ENCODE measurements at regions not wholly inside any gene's neighbourhood (a gene's known extent, or its start where the extent isn't known, plus 50 kb on each side); places are given as distances from the start of the nearest gene placed in this dataset.
A peak's percentile ranks its signal among the peaks of the same experiment; 100 is the strongest.
"Not testable (repeated sequence)": the region's sequence is repeated elsewhere in the genome, so short reads cannot be mapped to it uniquely, and the experiment has no call there.

- not testable (repeated sequence) for H3K27ac Mint-ChIP-seq (ENCODE audit: unreplicated experiment); H3K36me3 Mint-ChIP-seq (ENCODE audit: low read depth); H3K4me1 Mint-ChIP-seq; H3K27me3 Mint-ChIP-seq (ENCODE audit: low read depth); DNase-seq (ENCODE audit: low read depth, low spot score); H3K9me3 Mint-ChIP-seq; H3K4me3 Mint-ChIP-seq
Measured at GRCh38 chr3:130151555-130151954, 69.9 kb downstream of the ALG1L2 start.

DNA sequence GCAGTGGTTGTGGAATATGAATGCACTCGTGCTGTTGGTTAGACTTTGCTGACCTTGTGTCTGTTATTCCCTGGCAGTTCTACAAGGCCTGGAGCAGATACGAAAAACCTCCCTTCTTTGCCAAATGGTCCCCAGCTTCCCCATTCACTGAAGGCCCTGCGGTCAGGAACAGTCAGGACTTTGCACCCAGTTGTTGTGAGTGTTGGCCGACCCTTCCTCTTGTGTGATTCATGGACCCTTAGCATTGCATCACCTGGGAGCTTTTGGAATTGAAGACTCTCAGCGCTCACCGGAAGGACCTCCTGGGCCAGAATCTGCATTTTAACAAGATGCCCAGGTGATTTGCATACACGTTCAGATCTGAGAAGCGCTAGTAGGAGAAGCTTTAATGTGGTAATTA lies 71.6 kb downstream of the ALG1L2 start:
- not testable (repeated sequence) for H3K4me3 Mint-ChIP-seq; H3K4me1 Mint-ChIP-seq; DNase-seq (ENCODE audit: low read depth, low spot score); H3K27ac Mint-ChIP-seq (ENCODE audit: unreplicated experiment); H3K36me3 Mint-ChIP-seq (ENCODE audit: low read depth); H3K9me3 Mint-ChIP-seq; H3K27me3 Mint-ChIP-seq (ENCODE audit: low read depth)

- not testable (repeated sequence) for H3K4me3 Mint-ChIP-seq; DNase-seq (ENCODE audit: low read depth, low spot score); H3K27ac Mint-ChIP-seq (ENCODE audit: unreplicated experiment); H3K9me3 Mint-ChIP-seq; H3K4me1 Mint-ChIP-seq; H3K36me3 Mint-ChIP-seq (ENCODE audit: low read depth); H3K27me3 Mint-ChIP-seq (ENCODE audit: low read depth)
- TF ChIP-seq, protein P1, sequence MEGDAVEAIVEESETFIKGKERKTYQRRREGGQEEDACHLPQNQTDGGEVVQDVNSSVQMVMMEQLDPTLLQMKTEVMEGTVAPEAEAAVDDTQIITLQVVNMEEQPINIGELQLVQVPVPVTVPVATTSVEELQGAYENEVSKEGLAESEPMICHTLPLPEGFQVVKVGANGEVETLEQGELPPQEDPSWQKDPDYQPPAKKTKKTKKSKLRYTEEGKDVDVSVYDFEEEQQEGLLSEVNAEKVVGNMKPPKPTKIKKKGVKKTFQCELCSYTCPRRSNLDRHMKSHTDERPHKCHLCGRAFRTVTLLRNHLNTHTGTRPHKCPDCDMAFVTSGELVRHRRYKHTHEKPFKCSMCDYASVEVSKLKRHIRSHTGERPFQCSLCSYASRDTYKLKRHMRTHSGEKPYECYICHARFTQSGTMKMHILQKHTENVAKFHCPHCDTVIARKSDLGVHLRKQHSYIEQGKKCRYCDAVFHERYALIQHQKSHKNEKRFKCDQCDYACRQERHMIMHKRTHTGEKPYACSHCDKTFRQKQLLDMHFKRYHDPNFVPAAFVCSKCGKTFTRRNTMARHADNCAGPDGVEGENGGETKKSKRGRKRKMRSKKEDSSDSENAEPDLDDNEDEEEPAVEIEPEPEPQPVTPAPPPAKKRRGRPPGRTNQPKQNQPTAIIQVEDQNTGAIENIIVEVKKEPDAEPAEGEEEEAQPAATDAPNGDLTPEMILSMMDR (conservative IDR thresholded peaks at IDR 0.05), result peak; percentile 37
Measured at GRCh38 chr3:130155464-130155863, 73.8 kb downstream of the ALG1L2 start.

DNA sequence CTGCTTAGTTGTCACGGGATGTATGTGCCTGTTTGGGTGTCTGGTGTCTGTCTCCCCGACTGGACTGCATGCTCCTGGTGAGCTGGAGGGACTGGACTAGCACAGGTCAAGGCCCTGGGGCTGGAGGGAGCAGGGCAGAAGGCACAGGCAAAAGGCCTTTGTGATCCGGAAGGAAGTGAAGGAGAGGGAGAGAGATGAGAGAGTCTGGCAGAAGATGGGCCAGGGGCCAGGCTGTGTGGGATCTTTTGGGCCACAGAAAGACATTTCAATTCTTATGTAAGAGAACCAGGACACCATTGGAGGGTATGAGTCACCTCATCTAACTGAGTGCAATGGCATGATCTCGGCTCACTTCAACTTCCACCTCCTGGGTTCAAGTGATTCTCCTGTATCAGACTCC lies 85.2 kb downstream of the ALG1L2 start:
- H3K4me1 Mint-ChIP-seq; H3K4me3 Mint-ChIP-seq; H3K27ac Mint-ChIP-seq (ENCODE audit: unreplicated experiment); DNase-seq (ENCODE audit: low read depth, low spot score); H3K9me3 Mint-ChIP-seq; H3K36me3 Mint-ChIP-seq (ENCODE audit: low read depth); H3K27me3 Mint-ChIP-seq (ENCODE audit: low read depth): not testable (repeated sequence)

- not testable (repeated sequence) for H3K36me3 Mint-ChIP-seq (ENCODE audit: low read depth); H3K4me3 Mint-ChIP-seq; H3K9me3 Mint-ChIP-seq; H3K27ac Mint-ChIP-seq (ENCODE audit: unreplicated experiment); H3K27me3 Mint-ChIP-seq (ENCODE audit: low read depth); DNase-seq (ENCODE audit: low read depth, low spot score)
- peaks cover 21% of the 10 kb centered on the region for H3K4me1 Mint-ChIP-seq
Measured at GRCh38 chr3:130175195-130175594, 93.6 kb downstream of the ALG1L2 start.

DNA sequence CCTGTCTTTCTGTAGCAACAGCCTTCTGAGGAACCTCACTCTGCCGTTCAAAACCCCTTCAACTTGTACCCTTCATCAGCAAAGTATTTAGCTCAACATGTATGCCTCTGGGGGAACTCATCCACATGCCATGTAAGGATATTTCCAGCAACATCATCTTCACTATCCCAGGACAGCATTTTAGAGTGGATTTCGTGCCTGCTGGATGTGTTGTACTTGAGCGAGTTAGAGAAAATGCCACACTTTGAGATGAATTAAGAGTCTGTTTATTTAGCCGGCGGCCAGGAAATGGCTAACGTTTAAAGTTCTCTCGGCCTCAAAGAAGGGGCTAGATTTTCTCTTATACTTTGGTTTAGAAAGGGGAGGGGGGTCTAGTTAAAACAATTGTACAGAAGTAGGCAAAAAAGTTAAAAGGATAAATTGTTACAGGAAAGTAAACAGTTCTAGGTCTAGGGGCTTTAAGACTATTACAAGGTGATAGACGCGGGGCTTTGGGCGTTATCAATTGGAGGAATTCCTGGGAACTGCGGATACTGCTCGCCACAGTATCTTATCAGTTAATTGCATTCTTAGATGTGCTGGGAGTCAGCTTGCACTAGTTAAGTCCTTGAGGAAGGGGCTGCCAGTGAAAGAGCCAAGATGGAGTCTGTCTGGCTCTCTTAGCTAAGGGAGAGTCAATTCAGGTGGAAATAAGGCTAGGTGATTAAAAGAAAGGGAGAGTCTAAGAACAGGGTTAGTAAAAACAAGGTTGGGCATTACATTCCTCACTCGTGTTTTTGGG lies 95.0 kb downstream of the ALG1L2 start:
- peaks cover 24% of the 10 kb centered on the region for H3K4me1 Mint-ChIP-seq
- not testable (repeated sequence) for DNase-seq (ENCODE audit: low read depth, low spot score); H3K36me3 Mint-ChIP-seq (ENCODE audit: low read depth)

DNA sequence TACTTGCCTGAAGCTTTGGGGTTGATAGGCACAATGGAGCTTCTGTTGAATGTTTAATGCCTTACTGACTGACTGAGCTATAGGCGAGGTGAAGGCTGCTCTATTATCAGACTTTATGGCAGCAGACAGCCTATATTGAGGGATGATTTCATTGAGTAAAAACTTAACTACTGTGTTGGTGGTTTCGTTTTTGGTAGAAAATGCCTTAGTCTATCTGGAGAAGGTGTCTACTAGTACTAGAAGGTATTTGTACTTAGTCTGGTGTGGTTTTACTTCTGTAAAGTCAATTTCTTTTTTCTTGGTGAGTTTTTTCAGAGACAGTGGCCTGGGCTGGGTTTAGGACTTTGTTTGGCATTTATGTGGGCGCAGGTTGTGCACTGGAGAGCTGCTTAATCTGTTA lies 97.2 kb downstream of the ALG1L2 start:
- not testable (repeated sequence) for H3K9me3 Mint-ChIP-seq; DNase-seq (ENCODE audit: low read depth, low spot score); H3K27me3 Mint-ChIP-seq (ENCODE audit: low read depth); H3K36me3 Mint-ChIP-seq (ENCODE audit: low read depth)
- Mint-ChIP-seq H3K27ac (ENCODE audit: unreplicated experiment) (peak overlapping the region; percentile 0), H3K4me1 (peaks cover 26% of the 10 kb centered on the region), H3K4me3 (peak overlapping the region; percentile 67)

More for the DNA sequence above, 95.0 kb downstream of the ALG1L2 start:
- H3K9me3 Mint-ChIP-seq; H3K27ac Mint-ChIP-seq (ENCODE audit: unreplicated experiment); H3K27me3 Mint-ChIP-seq (ENCODE audit: low read depth); H3K4me3 Mint-ChIP-seq: not testable (repeated sequence)

GRCh38 chr3:130179353-130179970 lies 97.8 kb downstream of the ALG1L2 start:
- not testable (repeated sequence) for H3K27me3 Mint-ChIP-seq (ENCODE audit: low read depth); H3K9me3 Mint-ChIP-seq; H3K36me3 Mint-ChIP-seq (ENCODE audit: low read depth)
- peaks cover 26% of the 10 kb centered on the region for H3K4me1 Mint-ChIP-seq
- peak overlapping the region; percentile 42 for H3K4me3 Mint-ChIP-seq
- peak overlapping the region; percentile 83 for H3K27ac Mint-ChIP-seq (ENCODE audit: unreplicated experiment)
- DNase-seq (ENCODE audit: low read depth, low spot score), result peak; percentile 6

DNA sequence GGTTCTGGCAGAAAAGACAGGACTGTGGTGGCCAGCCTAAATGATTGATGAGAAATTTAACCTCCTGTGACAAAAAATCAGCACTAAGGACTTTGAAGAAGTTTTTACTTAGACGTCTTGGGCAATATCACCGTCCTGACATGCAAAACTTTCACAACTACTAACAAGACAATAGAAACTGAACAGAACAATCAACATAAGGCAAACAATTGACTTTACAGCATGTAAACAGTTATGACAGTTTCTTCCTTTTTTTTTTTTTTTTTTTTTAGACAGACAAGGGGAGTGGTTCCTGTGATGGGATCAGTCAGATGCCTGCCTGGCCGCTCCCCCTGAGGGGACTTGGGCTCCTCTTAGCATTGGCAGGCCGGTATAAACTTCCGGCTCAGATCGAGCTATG lies 100.8 kb downstream of the ALG1L2 start:
- H3K9me3 Mint-ChIP-seq; H3K27me3 Mint-ChIP-seq (ENCODE audit: low read depth); H3K27ac Mint-ChIP-seq (ENCODE audit: unreplicated experiment); DNase-seq (ENCODE audit: low read depth, low spot score); H3K36me3 Mint-ChIP-seq (ENCODE audit: low read depth); H3K4me3 Mint-ChIP-seq: not testable (repeated sequence)
- H3K4me1 Mint-ChIP-seq, result peaks cover 26% of the 10 kb centered on the region

DNA sequence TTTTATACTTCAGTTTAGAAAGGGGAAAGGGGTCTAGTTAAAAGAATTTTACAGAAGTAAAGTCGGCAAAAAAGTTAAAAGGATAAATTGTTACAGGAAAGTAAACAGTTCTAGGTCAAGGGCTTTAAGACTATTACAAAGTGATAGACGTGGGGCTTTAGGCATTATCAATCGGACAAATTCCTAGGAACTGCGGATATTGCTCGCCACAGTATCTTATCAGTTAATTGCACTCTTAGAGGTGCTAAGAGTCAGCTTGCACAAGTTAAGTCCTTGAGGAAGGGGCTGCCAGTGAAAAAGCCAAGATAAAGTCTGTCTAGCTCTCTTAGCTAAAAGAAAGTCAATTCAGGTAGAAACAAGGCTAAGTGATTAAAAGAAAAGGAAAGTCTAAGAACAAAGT lies 102.1 kb downstream of the ALG1L2 start:
- peaks cover 20% of the 10 kb centered on the region for H3K4me1 Mint-ChIP-seq
- H3K27me3 Mint-ChIP-seq (ENCODE audit: low read depth); H3K36me3 Mint-ChIP-seq (ENCODE audit: low read depth); DNase-seq (ENCODE audit: low read depth, low spot score); H3K4me3 Mint-ChIP-seq; H3K9me3 Mint-ChIP-seq; H3K27ac Mint-ChIP-seq (ENCODE audit: unreplicated experiment): not testable (repeated sequence)

- peaks cover 13% of the 10 kb centered on the region for H3K4me1 Mint-ChIP-seq
- H3K36me3 Mint-ChIP-seq (ENCODE audit: low read depth); H3K27me3 Mint-ChIP-seq (ENCODE audit: low read depth); H3K27ac Mint-ChIP-seq (ENCODE audit: unreplicated experiment); H3K4me3 Mint-ChIP-seq; H3K9me3 Mint-ChIP-seq; DNase-seq (ENCODE audit: low read depth, low spot score): not testable (repeated sequence)
Measured at GRCh38 chr3:130184152-130185024, 102.8 kb downstream of the ALG1L2 start.

DNA sequence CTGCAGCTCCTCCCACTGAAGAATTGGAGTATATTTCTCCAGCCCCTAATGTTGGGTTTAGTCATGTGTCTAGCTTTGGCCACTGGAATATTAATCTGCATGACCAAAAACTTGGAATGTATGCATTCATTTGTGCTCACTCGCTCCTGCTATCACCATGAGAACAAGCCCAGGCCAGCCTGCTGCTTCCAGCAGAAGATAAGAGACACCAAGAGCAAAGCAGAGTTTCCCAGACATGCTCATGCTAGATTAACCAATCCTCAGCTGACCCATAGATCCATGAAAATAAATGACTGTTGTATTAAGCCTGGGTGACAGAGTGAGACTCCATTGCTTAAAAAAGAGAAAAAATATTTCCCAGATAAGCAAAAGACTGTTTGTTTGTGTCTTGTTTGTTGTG lies 119.6 kb downstream of the ALG1L2 start:
- not testable (repeated sequence) for H3K4me1 Mint-ChIP-seq; H3K36me3 Mint-ChIP-seq (ENCODE audit: low read depth); H3K27ac Mint-ChIP-seq (ENCODE audit: unreplicated experiment); H3K9me3 Mint-ChIP-seq; H3K4me3 Mint-ChIP-seq; H3K27me3 Mint-ChIP-seq (ENCODE audit: low read depth); DNase-seq (ENCODE audit: low read depth, low spot score)
